Suppressor macrophage treated with lipopolysaccharide for 1 hour (primary cell): ENCODE measurements at regions not wholly inside any gene's neighbourhood (a gene's known extent, or its start where the extent isn't known, plus 50 kb on each side); places are given as distances from the start of the nearest gene placed in this dataset.
"Not testable (repeated sequence)": the region's sequence is repeated elsewhere in the genome, so short reads cannot be mapped to it uniquely, and the experiment has no call there.

Experiments used
- DNase-seq, 3 donors: peaks; one replicate each; pipeline ENCODE4 v3.0.0-alpha.2; 2020 to 2022

DNA sequence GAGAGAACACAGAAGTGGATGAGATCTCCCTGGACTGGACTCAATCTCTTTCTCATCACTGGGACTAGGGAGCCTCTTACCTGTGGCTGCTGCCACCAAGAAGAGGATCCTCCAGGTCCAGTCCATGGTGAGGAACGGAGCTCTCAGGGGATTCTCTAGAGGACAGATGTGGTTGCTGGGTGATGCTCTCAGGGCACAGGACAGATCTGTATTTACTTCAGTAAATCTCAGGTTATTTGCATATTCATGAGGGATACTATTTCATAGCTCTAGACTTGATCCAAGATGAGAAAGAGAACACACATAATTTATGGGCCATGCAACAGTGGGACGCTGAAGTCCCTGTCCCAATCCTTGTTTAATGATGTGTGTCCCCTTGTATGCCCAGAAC, 460.5 kb downstream of the TMEM121 start:
- DNase-seq = no peak

DNA sequence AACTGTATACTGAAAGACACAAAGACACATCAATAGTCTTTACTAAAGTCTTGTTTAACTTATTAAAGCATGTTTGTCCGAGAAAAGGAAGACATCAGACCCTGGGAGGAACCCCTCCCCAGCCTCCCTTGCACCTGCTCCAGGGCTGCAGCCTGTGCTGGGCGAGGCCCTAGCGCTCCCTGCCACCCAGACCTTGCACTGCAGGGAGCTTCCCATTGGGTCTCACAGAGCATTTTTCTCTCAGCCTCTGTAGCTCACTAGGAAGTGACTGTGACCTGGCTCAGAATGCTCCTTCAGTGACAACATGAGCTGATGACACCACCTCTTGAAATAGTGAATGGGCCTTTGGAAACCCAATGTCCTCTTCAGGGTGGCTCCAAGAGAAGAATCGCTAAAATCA, 461.2 kb downstream of the TMEM121 start:
- no peak for DNase-seq

DNA sequence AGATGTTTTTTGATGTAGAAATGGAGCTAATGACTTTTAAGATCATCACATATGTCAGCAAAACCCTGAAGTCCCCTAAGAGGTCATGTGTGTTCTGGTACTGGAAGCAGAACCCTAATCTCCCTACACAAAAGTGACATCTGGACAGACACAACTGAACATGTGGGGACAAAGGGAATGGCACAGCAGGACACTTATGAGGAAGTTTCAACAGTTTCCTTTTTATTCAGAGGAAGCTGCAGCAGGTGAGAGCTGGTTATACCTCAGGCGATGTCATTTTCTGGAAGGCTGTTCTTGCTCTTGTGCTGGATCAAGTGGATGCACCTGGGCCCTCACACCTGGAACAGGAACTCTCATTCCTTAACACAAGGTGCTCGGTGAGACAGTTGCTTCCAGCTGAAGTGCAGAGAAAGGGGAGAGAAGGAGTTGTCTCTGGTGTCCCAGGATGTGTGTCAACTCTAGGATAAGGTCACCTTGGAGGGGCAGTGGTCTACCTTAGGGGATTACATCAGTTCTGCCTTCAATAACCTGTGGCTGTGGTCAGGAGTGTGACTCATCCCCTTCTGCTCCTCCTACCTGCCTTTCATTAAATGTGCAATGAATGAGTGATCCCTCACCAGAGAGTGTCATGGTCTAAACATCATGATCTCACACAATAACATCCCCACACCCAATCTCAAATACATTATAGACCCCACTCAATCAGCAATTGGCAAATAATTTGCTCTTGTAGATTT, 463.4 kb downstream of the TMEM121 start:
- DNase-seq = no peak

DNA sequence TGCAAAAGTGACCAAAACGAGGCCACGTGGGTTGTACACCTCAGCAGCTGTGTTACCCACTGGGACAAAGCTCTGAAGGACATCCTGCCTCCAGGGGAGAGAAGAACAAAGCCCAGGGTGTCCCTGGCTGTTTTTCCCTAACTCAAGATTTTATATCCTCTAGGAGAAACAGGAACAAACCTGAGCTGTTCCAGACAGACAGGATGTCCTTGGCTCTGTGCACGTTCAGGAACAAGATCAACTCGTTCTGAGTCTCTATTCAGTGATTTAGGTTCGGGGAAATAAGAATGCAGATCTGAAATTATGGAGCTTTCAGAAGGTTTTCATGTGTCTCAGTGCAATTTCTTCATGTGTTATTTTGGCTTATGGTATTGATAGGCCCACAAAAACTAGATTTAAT, 465.3 kb downstream of the TMEM121 start:
- DNase-seq = not testable (repeated sequence)

DNA sequence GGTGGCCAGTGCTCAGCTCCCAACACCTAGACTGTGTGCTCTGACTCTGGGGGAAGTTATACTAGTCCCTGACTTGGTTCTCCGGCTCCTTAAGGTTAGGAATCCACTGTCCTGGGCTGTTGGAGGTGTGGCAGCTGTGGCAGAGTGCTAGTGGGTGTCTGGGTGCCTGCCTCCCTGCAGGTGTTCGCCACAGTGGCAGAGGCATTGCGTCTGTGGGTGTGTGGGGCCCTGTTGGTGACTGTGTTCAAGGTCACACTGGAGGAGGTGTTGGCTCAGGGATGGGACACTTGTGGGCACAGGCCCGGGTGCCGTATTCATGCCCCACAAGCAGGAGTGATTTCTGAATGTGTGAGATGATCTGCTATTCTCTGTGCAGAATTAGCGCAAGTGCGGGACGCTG, 467.4 kb downstream of the TMEM121 start:
- no peak for DNase-seq

DNA sequence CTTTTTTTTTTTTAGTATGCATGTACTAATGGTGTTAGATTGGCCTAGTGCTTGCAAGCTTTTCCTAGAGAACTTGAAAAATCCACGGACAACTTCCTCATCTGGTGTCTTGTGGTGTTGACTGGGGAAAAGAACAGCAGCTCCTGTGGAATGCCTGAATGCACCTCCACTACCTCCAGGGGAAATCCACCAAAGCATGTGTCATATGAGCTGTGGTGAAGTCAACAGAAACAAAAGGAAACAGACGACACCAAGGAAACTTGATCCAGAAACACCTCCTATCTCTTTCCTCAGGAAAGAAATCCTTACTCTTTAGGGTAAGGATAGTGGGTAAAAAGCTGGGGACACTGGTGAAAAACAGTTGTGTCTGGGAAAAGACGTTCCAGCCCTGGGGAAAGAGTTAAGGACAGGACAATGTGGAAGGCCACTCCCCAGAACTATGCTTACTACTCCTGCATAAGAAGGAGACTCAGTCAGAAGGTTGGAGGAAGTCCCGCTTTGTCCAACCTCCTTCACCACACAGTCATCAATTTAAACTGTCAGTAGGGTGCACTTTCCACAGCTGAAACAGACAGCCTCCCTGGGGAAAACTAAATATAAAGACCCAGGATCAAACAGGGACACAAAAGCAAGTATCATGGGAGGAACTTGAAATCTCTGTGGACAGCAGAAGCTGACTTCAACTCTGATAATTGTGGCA, 468.8 kb downstream of the TMEM121 start:
- DNase-seq = peak; percentile 36 to 49 (median 41)

DNA sequence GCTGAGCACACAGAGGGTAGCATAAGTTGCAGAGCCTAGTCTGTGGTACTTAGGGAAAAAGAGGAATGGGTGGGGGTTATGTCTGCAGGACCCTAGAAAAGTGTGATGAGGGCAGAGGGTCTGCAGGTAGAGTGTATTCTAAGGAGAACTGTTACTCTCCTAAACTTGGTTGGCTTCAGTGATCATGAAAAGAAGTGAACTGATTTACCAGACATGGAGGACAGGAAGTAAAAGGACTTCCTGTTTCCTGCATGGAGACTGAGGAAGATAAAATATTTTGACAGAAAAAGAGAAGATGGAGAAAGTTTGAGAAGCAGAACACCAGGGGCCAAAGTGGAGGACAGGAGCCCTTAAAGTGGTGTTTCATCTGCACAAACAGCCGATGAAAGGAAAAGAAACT, 472.2 kb downstream of the TMEM121 start:
- DNase-seq = peak in 1 of 3 donors; percentile 8

DNA sequence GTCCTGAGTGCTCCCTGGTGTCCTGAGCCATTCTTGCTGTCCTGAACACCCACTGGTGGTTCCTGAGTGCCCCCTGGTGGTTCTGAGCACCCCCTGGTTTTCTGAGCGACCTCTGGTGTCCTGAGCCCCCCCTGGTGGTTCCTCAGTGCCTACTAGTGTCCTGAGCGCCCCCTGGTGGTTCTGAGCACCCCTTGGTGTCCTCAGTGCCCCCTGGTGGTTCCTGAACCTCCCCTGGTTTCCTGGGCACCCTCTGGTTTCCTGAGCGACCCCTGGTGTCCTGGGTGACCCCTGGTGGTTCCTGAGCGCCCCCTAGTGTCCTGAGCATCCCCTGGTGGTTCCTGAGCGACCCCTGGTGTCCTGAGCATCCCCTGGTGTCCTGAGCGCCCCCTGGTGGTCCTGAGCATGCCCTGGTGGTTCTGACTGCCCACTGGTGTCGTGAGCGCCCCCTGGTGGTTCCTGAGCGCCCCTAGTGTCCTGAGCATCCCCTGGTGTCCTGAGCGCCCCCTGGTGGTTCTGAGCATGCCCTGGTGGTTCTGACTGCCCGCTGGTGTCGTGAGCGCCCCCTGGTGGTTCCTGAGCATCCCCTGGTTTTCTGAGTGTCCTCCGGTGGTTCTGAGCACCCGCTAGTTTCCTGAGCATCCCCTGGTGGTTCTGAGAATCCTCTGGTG, 473.1 kb downstream of the TMEM121 start:
- DNase-seq = peak; percentile 73 to 92 (median 90)

DNA sequence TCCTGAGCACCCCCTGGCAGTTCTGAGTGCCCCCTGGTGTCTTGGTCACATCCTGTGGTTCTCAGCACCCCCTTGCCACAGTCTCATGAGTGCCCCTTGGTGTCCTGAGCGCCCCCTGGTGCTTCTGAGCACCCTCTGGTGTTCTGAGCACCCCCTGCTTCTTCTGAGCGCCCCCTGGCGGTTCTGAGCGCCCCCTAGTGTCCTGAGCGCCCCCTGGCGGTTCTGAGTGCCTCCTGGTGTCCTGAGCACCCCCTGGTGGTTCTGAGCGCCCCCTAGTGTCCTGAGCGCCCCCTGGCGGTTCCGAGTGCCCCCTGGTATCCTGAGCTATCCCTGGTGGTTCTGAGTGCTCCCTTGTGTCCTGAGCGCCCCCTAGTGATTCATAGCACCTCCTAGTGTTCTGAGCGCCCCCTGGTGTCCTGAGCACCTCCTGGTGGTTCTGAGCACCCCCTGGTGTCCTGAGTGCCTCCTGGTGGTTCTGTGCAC, 473.7 kb downstream of the TMEM121 start:
- peak in 2 of 3 donors; percentile 18 to 40 for DNase-seq

DNA sequence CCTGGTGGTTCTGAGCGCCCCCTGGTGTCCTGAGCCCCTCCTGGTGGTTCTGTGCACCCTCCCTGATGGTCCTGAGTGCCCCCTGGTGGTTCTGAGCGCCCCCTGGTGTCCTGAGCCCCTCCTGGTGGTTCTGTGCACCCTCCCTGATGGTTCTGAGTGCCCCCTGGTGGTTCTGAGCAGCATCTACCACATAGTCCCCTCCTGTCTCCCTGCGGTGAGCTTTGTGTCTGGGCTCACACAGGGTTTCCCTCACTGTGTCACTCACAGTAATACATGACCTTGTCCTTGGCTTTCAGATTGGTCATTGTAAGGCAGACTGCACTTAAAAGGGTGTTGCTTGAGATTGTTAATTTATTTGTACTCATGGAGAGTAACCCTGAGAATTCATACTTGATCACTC, 474.9 kb downstream of the TMEM121 start:
- DNase-seq = peak in 2 of 3 donors; percentile 10 to 27

DNA sequence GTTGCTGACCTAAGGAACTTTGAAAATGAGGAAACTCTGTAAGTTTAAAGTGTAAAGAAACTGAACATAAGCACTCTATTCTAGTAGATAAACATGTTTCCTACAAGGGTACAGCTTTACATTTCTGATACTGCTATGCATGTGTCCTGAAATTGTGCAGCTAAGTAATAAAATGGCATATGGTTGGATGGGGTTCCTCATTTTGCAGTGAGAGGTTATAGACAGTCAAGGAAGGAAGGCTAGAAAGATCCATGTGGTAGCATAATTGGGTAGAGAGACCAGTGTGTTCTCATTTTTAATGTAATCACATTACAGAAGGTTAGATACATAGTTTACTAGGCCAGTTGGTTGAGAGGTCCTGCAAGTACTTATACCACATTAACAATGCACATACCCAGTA, 477.0 kb downstream of the TMEM121 start:
- DNase-seq = peak in 1 of 3 donors; percentile 22

DNA sequence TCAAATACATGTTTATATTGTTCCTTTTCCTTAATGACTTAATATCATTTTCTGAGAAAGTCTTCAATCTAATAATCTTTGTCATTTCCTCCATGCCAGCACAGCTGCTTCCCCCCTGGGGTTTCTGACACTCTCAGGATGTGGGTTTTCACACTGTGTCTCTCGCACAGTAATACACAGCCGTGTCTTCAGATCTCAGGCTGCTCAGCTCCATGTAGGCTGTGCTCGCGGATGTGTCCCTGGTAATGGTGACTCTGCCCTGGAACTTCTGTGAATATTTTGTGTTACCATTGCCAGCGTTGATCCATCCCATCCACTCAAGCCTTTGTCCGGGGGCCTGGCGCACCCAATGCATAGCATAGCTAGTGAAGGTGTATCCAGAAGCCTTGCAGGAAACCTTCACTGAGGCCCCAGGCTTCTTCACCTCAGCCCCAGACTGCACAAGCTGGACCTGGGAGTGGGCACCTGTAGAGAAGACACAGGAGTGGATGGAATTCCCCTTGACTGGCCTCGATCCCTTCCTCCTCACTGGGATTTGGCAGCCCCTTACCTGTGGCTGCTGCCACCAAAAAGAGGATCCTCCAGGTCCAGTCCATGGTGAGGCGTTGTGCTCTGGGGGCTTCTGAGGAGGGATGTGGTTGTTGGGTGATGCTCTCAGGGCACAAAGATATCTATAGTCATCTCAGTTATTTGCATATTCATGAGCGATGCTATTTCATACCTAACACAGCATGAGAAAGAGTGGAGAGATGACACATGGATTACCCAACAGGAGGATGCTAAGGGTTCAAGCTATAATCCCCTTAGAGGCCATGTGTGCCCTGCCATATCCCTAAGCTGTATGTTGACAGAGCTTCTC, 478.8 kb downstream of the TMEM121 start:
- peak in 2 of 3 donors; percentile 6 to 17 for DNase-seq

DNA sequence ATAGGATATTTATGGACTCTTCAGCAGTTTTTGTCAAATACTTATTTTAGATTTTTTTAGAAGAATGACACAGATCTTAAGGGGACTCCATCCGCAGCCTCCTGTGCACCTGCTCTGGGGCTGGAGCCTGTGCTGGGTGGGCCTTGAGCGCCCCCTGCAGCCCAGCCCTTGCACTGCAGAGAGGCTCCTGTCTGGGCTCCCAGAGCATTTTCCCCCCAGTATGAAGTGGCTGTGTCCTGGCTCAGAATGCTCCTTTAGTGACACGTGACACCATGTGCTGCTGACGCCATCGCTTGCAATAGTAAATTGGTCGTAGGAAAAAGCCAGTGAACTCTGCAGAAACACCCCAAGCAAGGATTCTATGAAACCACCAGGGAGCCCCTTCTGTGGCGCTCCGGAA, 479.7 kb downstream of the TMEM121 start:
- peak; percentile 30 to 37 (median 34) for DNase-seq

DNA sequence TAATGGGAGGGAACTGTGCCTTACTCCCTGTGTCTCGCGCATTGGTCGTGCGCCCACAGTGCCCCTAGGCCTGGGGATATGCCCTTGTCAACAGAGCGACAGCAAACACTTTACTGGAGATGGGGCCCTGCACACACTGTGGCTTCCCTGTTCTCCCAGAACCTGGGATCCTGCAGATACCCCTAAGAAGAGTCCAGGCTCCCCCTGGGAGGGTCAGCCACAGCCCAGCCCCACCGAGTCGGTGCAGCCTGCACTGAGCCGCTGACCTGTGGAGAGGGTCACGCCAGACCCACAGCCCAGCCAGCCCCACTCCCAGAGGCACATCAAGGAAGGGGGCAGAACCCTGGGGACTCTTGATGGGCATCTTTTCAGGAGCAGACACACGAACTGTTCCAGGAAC, 480.3 kb downstream of the TMEM121 start:
- DNase-seq = not testable (repeated sequence)

DNA sequence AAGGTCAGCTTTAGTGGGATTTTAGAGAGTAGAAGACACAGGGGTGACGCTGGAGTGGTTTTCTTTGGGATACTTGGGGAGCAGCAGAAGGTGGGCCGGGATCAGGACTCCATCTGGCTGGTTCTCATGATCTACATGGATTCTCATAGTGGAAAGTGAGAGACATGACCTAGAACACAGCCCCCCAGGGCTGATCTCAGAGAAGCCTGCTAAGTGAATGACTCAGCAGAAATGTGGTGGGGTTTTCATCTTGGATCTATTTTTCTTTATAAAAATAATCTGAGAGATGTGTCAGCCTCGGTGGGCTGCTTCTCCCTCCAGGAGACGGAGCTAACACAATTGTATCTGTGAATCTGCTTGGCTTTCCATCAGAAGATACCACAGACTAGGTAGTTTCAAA, 484.4 kb downstream of the TMEM121 start:
- DNase-seq = no peak

DNA sequence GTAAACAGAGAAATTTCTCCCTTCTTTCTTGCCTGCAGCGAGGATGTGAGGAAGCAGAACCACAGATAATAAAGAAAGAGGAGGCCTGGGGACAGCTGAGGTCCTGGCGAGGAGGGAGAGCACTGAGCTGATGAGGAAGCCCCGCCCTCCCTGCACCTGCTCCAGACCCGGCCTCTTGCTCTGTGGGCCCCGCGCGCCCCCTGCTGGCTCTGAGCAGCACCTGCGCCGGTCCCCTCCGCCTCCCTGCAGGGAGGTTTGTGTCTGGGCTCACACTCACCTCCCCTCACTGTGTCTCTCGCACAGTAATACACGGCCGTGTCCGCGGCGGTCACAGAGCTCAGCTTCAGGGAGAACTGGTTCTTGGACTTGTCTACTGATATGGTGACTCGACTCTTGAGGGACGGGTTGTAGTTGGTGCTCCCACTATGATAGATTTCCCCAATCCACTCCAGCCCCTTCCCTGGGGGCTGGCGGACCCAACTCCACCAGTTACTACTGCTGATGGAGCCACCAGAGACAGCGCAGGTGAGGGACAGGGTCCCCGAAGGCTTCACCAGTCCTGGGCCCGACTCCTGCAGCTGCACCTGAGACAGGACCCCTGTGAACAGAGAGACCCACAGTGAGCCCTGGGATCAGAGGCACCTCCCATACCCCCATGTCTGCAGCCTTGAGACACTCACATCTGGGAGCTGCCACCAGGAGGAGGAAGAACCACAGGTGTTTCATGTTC, 485.4 kb downstream of the TMEM121 start:
- peak; percentile 25 to 89 (median 58) for DNase-seq

DNA sequence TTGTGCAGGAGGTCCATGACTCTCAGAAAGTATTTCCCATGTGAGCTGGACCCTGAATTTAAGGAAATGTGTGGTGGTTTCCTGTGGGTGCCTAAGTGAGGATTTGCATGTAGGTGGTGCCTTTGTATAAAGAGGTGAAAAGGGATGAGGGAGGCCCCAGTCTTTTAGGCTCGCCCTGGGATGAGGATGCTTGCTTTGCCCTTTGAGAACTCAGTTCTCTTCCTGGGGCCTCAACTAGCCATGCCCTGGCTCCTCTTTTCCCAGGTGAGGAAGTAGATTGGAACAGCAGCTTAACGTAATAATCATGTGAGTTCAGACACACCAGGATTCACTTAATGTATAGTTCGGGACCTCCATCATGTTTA, 486.0 kb downstream of the TMEM121 start:
- not testable (repeated sequence) for DNase-seq

DNA sequence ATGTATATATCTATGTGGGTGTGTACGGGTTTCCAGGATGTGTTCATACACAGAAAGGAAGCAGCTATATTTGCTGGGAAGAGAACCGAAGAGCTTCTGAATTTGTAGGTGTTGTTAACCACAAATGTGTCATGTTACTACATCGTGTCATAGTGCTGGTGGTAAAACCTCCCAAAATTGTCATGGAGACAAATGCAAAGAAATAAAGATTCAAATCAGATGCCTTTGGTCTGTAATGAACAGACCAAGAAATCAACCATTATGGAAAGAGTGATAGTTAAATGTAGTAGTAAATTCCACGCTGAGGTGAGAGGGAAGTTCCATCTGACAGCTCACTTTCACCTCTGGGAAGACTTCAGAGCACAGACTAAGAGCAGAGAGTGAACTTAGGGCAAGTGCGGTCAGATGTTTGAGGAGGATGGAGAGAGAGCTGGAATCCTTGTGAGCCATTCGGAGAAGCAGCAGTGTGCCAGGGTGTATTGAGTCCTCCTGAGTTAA, 487.5 kb downstream of the TMEM121 start:
- peak in 2 of 3 donors; percentile 6 to 33 for DNase-seq

DNA sequence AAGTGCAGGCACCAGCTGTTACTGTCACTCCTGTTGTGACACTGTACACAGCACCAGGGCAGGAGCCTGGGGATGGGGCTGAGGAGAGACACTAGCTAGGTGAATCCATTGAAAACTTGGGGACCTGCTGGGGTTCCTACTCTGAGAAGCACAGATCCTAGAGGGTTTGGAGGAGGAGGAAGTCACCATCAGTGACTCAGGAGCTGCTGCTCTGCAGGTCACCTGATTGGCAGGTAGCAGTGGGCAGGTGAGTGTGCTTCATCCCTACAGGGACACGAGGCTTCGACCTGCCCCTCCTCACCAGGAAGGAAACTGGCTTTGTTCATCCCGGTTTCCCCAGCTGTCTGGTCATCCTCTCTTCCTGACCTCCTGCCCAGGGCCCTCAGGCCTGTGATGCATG, 491.6 kb downstream of the TMEM121 start:
- not testable (repeated sequence) for DNase-seq

DNA sequence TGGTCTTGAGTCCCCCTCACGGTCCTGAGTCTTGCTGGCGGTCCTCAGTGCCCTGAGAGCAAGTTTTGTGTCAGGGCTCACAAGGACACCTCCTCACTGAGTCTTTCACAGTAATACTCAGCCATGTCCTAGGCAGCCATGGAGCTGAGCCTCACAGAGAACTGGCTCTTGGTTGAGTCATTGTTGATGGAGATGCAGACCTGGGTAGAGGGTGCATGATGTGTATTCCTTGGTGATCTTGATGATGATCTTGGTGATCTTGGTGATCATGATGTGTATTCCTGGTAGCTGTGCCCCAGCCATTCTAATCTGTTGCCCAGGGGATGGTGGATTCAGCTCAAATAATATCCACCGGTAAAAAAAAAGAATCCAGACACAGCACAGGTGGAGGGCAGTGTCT, 495.4 kb downstream of the TMEM121 start:
- DNase-seq = no peak

DNA sequence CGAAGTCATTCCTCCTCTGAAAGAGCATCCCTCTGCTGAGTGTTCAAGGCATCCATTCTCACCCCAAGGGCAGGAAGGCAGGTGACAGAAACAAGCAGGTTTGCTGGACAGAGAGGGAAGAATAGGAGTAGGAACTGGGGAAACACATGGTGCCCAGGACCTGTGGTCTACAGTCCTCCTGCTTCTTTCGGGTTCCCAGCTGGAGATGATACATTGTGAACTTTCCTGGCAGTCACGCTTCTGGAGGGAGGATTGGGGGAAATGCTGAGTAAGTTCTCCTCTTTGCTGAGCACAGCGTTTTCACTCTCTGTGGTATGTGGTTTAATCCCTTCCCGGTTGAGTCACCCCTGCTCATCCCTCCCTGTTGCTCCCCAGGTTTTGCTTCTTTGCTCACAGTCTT, 496.3 kb downstream of the TMEM121 start:
- peak in 2 of 3 donors; percentile 65 to 82 for DNase-seq

DNA sequence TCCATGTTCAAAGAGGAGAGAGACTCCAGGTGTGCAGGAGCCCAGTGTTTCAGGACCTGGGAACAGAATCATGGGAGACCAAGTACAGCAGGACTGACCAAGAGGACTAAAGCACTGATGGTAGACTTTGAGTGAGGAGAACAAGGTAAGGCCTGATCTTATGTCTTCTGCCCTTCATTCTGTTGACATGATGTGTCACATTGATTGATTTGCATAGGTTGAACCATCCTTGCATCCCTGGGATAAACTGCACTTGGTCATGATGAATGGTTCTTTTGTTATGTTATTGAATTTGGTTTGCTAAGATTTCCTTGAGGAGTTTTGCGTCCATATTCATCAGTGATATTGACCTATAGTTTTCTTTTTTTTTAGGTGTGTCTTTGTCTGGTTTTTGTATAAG, 497.0 kb downstream of the TMEM121 start:
- no peak for DNase-seq
